Heart left ventricle (tissue), 16 donors: ENCODE measurements at regions not wholly inside any gene's neighbourhood (a gene's known extent, or its start where the extent isn't known, plus 50 kb on each side); places are given as distances from the start of the nearest gene placed in this dataset.

ENCODE experiments used
- ATAC-seq, 4 donors: fragments of 200-7000 bp; cut with Tn5 transposase; one replicate each; pipeline ENCODE4 v1.9.1; 2020 to 2022; ENCODE audit warnings: moderate library complexity in 4 of 4, mild to moderate bottlenecking in 3 of 4, moderate number of reproducible peaks in 1 of 4
- DNase-seq, 5 donors: peaks; one replicate each; pipeline ENCODE4 v3.0.0-alpha.2; 2020
- H3K27ac ChIP-seq, 12 donors: fragments of 200-600 bp; sonication (generic) in 4 of 12; one replicate each; pipeline versions ENCODE4 v1.5.0 to v1.8.0; 2016 to 2022; ENCODE audit warnings: mild to moderate bottlenecking in 2 of 12
- H3K27me3 ChIP-seq, 9 donors: fragments of 200-600 bp; sonication (generic) in 2 of 9; one replicate each; pipeline versions ENCODE4 v1.5.1 to v1.8.0; 2016 to 2022; ENCODE audit warnings: mild to moderate bottlenecking in 3 of 9
- H3K36me3 ChIP-seq, 9 donors: fragments of 200-600 bp; sonication (generic) in 2 of 9; one replicate each; pipeline versions ENCODE4 v1.5.0 to v1.8.0; 2018 to 2022; ENCODE audit warnings: mild to moderate bottlenecking in 2 of 9
- H3K4me1 ChIP-seq, 12 donors: fragments of 200-600 bp; sonication (generic) in 4 of 12; one replicate each; pipeline versions ENCODE4 v1.5.0 to v1.8.0; 2016 to 2022; ENCODE audit warnings: mild to moderate bottlenecking in 3 of 12
- H3K4me3 ChIP-seq, 12 donors: fragments of 200-600 bp; sonication (generic) in 4 of 12; one replicate each; pipeline versions ENCODE4 v1.5.0 to v1.8.0; 2017 to 2022; ENCODE audit warnings: mild to moderate bottlenecking in 9 of 12, moderate library complexity in 4 of 12
- H3K9me3 ChIP-seq, 12 donors: fragments of 200-600 bp; sonication (generic) in 4 of 12; one replicate each; pipeline versions ENCODE4 v1.5.0 to v1.8.0; 2016 to 2022; ENCODE audit warnings: mild to moderate bottlenecking in 1 of 12
- POLR2A ChIP-seq, 2 donors: fragments of 450-650 bp; IDR thresholded peaks; one replicate each; pipeline ENCODE4 v1.6.1; 2017; ENCODE audit warnings: antibody characterized with exemption in 2 of 2, mild to moderate bottlenecking in 2 of 2, moderate library complexity in 2 of 2
- WGBS, 4 donors: extraction: QIAGEN DNeasy Blood & Tissue Kit in 2 of 4; methylation state at CpG; one replicate each; pipeline versions ENCODE4 v1.1.5 to v1.1.7; 2013 to 2018; 5-methylcytosine and 5-hydroxymethylcytosine counted together
- intact Hi-C, 10 donors: fragments of 100-400 bp; cut with DNase I; formaldehyde crosslinking; loops; one replicate each; pipeline versions ENCODE4 v1.11.1 to v1.14.2; 2022
- TF ChIP-seq, protein P1 (sequence below), 12 donors: fragments of 200-600 bp; sonication (generic) in 4 of 12; IDR thresholded peaks; one replicate each; pipeline versions ENCODE4 v1.5.0 to v1.8.0; 2018 to 2022; ENCODE audit warnings: antibody characterized with exemption in 12 of 12, mild to moderate bottlenecking in 5 of 12
- donor health status: ischemic (EF 13 %, LVEDD 7.1; RV severe dilation, severe dysfunction).
- donor health status: healthy with polysubstance abuse.
- donor health status: DM: no; HTN: yes; CAD: no.
- donor health status: DM: no; HTN: no; CAD: no.
- donor health status: ischemic (EF 25% LVEDD 6.9; RV normal size, moderate dysfunction).
- donor health status: ischemic (EF 25% LVEDD 5.7; RV mildly dilated, moderate dysfunction).
- donor health status: healthy.
- donor health status: DM: yes; HTN: yes; CAD: no.
- donor health status: ischemic (EF 35%, LVEDD 5.7; RV mildly dilated, moderate dysfunction).
- donor health status: nonischemic (EF 11% LVEDD 7.7; RV severe dilation, severe dysfunction).
- donor health status: DM: yes; HTN: yes; CAD: no.
- donor health status: PGD.
- donor health status: ischemic (EF 29% LVEDD 5.4; RV normal size, mild dysfunction).
- donor health status: nonischemic (EF 23%, LVEDD 6.1; RV moderate dilation, normal function).

DNA sequence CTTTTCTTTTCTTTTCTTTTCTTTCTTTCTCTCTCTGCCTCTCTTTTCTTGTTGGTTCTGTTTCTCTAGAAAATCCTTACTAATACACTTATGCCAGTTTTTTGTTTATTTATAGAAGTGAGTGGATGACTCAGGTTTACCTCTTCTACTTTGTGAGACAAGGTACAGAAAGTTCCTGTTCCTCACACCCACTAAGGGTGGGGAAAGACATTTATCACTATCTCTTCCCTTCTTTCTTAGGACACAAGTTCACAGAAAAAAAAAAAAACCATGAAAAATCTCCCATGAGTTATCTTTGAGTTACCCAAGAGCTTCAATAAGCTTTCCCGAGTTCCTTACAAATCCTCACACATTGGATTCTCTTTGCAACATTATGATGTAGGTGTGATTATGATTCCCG is 60.9 kb upstream of the CD180 start:
- DNase-seq, result no peak
- H3K4me1 ChIP-seq, result no peaks in the 10 kb centered on the region
- intact Hi-C loops, result no loop called here
- H3K27ac ChIP-seq, result peak overlapping the region in 1 of 12 donors; percentile 44
- H3K27me3 ChIP-seq, result no peaks in the 10 kb centered on the region
- WGBS, 4 donors, result 94 to 97% (median 94%) methylated on average over 2 of the region's 2 CpGs
- H3K9me3 ChIP-seq, result no peaks in the 10 kb centered on the region
- TF ChIP-seq, protein P1, sequence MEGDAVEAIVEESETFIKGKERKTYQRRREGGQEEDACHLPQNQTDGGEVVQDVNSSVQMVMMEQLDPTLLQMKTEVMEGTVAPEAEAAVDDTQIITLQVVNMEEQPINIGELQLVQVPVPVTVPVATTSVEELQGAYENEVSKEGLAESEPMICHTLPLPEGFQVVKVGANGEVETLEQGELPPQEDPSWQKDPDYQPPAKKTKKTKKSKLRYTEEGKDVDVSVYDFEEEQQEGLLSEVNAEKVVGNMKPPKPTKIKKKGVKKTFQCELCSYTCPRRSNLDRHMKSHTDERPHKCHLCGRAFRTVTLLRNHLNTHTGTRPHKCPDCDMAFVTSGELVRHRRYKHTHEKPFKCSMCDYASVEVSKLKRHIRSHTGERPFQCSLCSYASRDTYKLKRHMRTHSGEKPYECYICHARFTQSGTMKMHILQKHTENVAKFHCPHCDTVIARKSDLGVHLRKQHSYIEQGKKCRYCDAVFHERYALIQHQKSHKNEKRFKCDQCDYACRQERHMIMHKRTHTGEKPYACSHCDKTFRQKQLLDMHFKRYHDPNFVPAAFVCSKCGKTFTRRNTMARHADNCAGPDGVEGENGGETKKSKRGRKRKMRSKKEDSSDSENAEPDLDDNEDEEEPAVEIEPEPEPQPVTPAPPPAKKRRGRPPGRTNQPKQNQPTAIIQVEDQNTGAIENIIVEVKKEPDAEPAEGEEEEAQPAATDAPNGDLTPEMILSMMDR (IDR thresholded peaks at IDR 0.05), result no peak
- no peak for TF ChIP-seq POLR2A (IDR thresholded peaks at IDR 0.05)
- no peak overlapping the region for H3K4me3 ChIP-seq
- no peak for ATAC-seq
- H3K36me3 ChIP-seq, result no peaks in the 10 kb centered on the region

DNA sequence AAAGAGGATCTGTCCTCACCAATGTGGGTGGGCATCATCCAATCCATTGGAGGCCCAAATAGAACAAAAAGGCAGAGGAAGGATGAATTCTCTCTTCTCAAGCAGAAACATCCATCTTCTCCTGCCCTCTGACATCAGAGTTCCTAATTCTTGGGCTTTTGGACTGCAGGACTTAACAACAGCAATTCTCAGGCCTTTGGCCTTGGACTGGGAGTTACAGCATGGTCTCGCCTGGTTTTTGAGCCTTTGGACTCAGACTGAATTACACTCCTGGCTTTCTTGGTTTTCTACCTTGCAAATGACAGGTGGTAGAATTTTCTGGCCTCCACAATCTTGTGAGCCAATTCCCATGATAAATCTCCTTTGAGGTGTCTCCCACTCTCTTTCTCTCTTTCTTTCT is 60.5 kb upstream of the CD180 start:
- no peak for DNase-seq
- no peak overlapping the region for H3K4me3 ChIP-seq
- H3K27ac ChIP-seq, result peak overlapping the region in 1 of 12 donors; percentile 44
- no peaks in the 10 kb centered on the region for H3K9me3 ChIP-seq
- no peak for TF ChIP-seq POLR2A (IDR thresholded peaks at IDR 0.05)
- TF ChIP-seq, protein P1 (IDR thresholded peaks at IDR 0.05), result no peak
- intact Hi-C loops, result no loop called here
- ATAC-seq, result no peak
- H3K4me1 ChIP-seq, result no peaks in the 10 kb centered on the region
- no peaks in the 10 kb centered on the region for H3K36me3 ChIP-seq
- H3K27me3 ChIP-seq, result no peaks in the 10 kb centered on the region
- WGBS, 4 donors, result 88 to 99% (median 93%) methylated on average over 1 of the region's 1 CpG

DNA sequence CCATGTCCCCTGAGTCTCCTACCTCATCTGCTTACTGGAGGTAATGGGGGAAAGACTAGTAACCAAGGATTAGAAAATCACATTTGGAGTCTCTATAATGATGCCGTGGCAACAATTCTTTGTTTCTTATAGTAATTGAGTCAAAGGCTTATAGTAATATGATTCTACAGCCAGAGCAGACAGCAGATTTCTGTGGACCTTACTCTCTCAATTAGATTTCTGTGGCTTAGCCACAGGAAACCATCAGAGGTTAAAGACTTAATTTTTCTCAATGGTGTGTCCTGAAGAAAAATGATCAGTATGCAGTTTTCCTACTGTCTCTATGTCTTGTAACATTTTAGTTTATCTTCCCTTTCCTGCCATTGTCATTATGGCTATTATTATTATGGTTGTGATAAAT is 59.3 kb upstream of the CD180 start:
- Histone ChIP-seq H3K9me3 (no peaks in the 10 kb centered on the region), H3K4me1 (no peaks in the 10 kb centered on the region), H3K27me3 (no peaks in the 10 kb centered on the region), H3K27ac (no peak overlapping the region), H3K36me3 (no peaks in the 10 kb centered on the region), H3K4me3 (no peak overlapping the region)
- WGBS, 4 donors, result 85 to 96% (median 92%) methylated on average over 1 of the region's 1 CpG
- intact Hi-C loops, result no loop called here
- TF ChIP-seq POLR2A (IDR thresholded peaks at IDR 0.05), result no peak
- TF ChIP-seq, protein P1 (IDR thresholded peaks at IDR 0.05), result no peak
- ATAC-seq, result no peak
- no peak for DNase-seq

DNA sequence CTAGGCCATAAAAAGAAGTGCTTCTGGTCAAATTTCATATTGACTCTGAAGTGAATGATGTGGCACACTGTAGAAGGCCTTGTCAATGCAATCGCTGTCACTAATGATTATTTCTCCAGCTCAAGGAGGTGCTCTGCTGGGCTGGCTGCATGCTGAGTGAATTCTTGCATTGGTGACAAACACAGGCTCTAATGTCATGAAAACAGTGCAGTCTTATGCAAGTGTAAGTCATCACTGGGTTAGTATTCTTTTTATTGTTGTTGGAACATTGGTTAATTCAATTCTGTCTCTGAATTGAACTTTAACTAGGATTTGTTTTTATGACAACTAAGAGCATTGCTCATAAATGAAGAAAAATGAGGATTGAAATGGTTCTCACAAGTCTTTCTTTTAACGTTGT is 57.3 kb upstream of the CD180 start:
- intact Hi-C loops, result no loop called here
- TF ChIP-seq, protein P1 (IDR thresholded peaks at IDR 0.05), result no peak
- no peak for TF ChIP-seq POLR2A (IDR thresholded peaks at IDR 0.05)
- peaks cover 0 to 7% (median 6%) of the 10 kb centered on the region in 12 donors for H3K4me1 ChIP-seq
- no peak overlapping the region for H3K4me3 ChIP-seq
- no peak overlapping the region for H3K27ac ChIP-seq
- DNase-seq (no peak), ATAC-seq (no peak)
- no peaks in the 10 kb centered on the region for H3K36me3 ChIP-seq
- no peaks in the 10 kb centered on the region for H3K27me3 ChIP-seq
- no peaks in the 10 kb centered on the region for H3K9me3 ChIP-seq
- 90 to 94% (median 92%) methylated on average over 2 of the region's 2 CpGs for WGBS, 4 donors
